HL-60 (cell line): ENCODE measurements at regions not wholly inside any gene's neighbourhood (a gene's known extent, or its start where the extent isn't known, plus 50 kb on each side); places are given as distances from the start of the nearest gene placed in this dataset.
A peak's percentile ranks its signal among the peaks of the same experiment; 100 is the strongest.

Source experiments
- DNase-seq, 2 experiments: peaks; one replicate each; pipeline ENCODE4 v3.0.0-alpha.2; 2010 to 2020; ENCODE audit warnings: low read depth in 1 of 2, low spot score in 1 of 2
- H3K27ac ChIP-seq: fragments of 250-450 bp; sonication (Bioruptor Pico); replicated peaks from 2 replicates; pipeline ENCODE4 v1.5.1; 2020; ENCODE audit warnings: mild to moderate bottlenecking, moderate library complexity
- H3K27me3 ChIP-seq: fragments of 250-450 bp; sonication (Bioruptor Pico); 2 replicates; pipeline ENCODE4 v1.5.1; 2021; ENCODE audit warnings: mild to moderate bottlenecking, moderate library complexity; ENCODE audit not compliant: insufficient read depth, poor library complexity, severe bottlenecking
- H3K4me3 ChIP-seq: replicated peaks from 2 replicates; pipeline ENCODE4 v1.5.1; 2011; ENCODE audit warnings: mild to moderate bottlenecking, control low read depth, low read length; ENCODE audit not compliant: insufficient read depth
- CTCF ChIP-seq: IDR thresholded peaks from one replicate; pipeline ENCODE4 v1.5.1; 2011; ENCODE audit warnings: low read length, control low read depth, inconsistent platforms; ENCODE audit not compliant: insufficient read depth
- GABPA ChIP-seq: IDR thresholded peaks from 2 replicates; pipeline ENCODE4 v1.6.1; 2012; ENCODE audit warnings: low read depth
- POLR2AphosphoS5 ChIP-seq: IDR thresholded peaks from 2 replicates; pipeline ENCODE4 v1.6.1; 2012; ENCODE audit warnings: low read depth
- REST ChIP-seq: IDR thresholded peaks from 2 replicates; pipeline ENCODE4 v1.6.1; 2012; ENCODE audit warnings: low read depth; ENCODE audit not compliant: insufficient replicate concordance
- SPI1 ChIP-seq: IDR thresholded peaks from 2 replicates; pipeline ENCODE4 v1.6.1; 2012; ENCODE audit warnings: low read depth, mild to moderate bottlenecking, borderline replicate concordance

- TF ChIP-seq GABPA, result no peak
- no peak for TF ChIP-seq CTCF
- no peak for TF ChIP-seq POLR2AphosphoS5
- TF ChIP-seq REST, result no peak
- TF ChIP-seq SPI1, result no peak
- Histone ChIP-seq H3K27ac (no peak overlapping the region), H3K4me3 (no peak overlapping the region), H3K27me3 (no peaks in the 10 kb centered on the region)
- DNase-seq, result no peak
Measured at GRCh38 chr9:18335825-18336224, 138.1 kb upstream of the ADAMTSL1 start.

GRCh38 chr9:18338042-18338441 lies 135.9 kb upstream of the ADAMTSL1 start:
- TF ChIP-seq SPI1 (no peak), GABPA (no peak), CTCF (no peak), POLR2AphosphoS5 (no peak), REST (no peak)
- Histone ChIP-seq H3K4me3 (no peak overlapping the region), H3K27ac (no peak overlapping the region), H3K27me3 (no peaks in the 10 kb centered on the region)
- DNase-seq, result no peak

DNA sequence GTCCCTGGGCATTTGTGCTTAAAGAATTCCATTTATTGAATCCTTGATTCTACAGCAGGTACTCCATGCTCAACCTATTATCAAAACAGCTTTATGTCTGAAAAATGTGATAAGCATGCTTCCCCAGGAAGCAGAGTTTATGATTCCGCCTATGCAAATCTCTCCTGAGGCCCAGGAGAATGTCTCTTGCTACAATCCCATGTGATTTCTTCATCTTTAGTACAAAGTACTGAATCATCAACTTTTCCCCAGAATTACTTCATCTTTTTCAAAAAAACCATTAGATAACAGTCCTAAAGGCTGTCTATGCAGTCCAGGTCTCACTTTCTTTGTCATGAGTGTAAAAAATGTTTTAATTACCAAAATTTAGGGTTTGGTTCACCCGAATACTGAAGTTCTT lies 130.2 kb upstream of the ADAMTSL1 start:
- no peak for TF ChIP-seq REST
- Histone ChIP-seq H3K4me3 (no peak overlapping the region), H3K27ac (no peak overlapping the region), H3K27me3 (no peaks in the 10 kb centered on the region)
- peak in 1 of 2 experiments; percentile 6 for DNase-seq

- Histone ChIP-seq H3K27me3 (no peaks in the 10 kb centered on the region), H3K4me3 (no peak overlapping the region), H3K27ac (no peak overlapping the region)
- no peak for DNase-seq
- no peak for TF ChIP-seq REST
- TF ChIP-seq CTCF, result no peak
- TF ChIP-seq POLR2AphosphoS5, result no peak
- no peak for TF ChIP-seq SPI1
- no peak for TF ChIP-seq GABPA
Measured at GRCh38 chr9:18346745-18347144, 127.2 kb upstream of the ADAMTSL1 start.
